ENCODE measurements at regions not wholly inside any gene's neighbourhood (a gene's known extent, or its start where the extent isn't known, plus 50 kb on each side); places are given as distances from the start of the nearest gene placed in this dataset.

- TF ChIP-seq IRF2 (CRISPR knock-in tag; IDR thresholded peaks at IDR 0.05) (no peak), ZSCAN29 (CRISPR knock-in tag; conservative IDR thresholded peaks at IDR 0.05) (no peak), HNRNPK (IDR thresholded peaks at IDR 0.05; ENCODE audit: low read depth, low read length, poor library complexity, severe bottlenecking) (no peak), ELF4 (CRISPR knock-in tag; IDR thresholded peaks at IDR 0.05; ENCODE audit: borderline replicate concordance) (no peak), ETV6 (CRISPR knock-in tag; conservative IDR thresholded peaks at IDR 0.05) (no peak)
- TF ChIP-seq, protein P1, sequence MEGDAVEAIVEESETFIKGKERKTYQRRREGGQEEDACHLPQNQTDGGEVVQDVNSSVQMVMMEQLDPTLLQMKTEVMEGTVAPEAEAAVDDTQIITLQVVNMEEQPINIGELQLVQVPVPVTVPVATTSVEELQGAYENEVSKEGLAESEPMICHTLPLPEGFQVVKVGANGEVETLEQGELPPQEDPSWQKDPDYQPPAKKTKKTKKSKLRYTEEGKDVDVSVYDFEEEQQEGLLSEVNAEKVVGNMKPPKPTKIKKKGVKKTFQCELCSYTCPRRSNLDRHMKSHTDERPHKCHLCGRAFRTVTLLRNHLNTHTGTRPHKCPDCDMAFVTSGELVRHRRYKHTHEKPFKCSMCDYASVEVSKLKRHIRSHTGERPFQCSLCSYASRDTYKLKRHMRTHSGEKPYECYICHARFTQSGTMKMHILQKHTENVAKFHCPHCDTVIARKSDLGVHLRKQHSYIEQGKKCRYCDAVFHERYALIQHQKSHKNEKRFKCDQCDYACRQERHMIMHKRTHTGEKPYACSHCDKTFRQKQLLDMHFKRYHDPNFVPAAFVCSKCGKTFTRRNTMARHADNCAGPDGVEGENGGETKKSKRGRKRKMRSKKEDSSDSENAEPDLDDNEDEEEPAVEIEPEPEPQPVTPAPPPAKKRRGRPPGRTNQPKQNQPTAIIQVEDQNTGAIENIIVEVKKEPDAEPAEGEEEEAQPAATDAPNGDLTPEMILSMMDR (CRISPR knock-in tag; IDR thresholded peaks at IDR 0.05), result no peak
- TF ChIP-seq, protein P2, sequence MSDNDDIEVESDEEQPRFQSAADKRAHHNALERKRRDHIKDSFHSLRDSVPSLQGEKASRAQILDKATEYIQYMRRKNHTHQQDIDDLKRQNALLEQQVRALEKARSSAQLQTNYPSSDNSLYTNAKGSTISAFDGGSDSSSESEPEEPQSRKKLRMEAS (IDR thresholded peaks at IDR 0.05), result no peak
These were observed 172.4 kb downstream of the SLITRK2 start for GRCh38 chrX:145990051-145990450.
